ENCODE measurements at regions not wholly inside any gene's neighbourhood (a gene's known extent, or its start where the extent isn't known, plus 50 kb on each side); places are given as distances from the start of the nearest gene placed in this dataset.

DNA sequence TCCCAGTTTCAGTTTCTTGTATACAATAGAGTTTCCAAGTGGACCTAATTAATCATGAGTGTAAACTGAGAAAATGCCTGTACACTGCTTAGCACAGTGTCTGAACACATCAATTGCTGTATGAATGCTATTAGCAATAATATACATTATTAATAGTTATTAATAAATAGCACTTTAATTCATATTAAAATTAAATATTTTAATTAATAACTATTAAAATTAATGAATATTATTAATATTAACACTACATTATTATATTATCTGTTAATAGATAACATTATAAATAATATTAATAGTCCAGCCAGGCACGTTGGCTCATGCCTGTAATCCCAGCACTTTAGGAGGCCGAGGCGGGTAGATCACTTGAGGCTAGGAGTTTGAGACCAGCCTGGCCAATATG is 244.9 kb upstream of the ANKRD55 start:
- TF ChIP-seq EZH2 (IDR thresholded peaks at IDR 0.05; ENCODE audit: borderline replicate concordance, low read depth, low read length, poor library complexity, severe bottlenecking): no peak
- TF ChIP-seq, protein P1, sequence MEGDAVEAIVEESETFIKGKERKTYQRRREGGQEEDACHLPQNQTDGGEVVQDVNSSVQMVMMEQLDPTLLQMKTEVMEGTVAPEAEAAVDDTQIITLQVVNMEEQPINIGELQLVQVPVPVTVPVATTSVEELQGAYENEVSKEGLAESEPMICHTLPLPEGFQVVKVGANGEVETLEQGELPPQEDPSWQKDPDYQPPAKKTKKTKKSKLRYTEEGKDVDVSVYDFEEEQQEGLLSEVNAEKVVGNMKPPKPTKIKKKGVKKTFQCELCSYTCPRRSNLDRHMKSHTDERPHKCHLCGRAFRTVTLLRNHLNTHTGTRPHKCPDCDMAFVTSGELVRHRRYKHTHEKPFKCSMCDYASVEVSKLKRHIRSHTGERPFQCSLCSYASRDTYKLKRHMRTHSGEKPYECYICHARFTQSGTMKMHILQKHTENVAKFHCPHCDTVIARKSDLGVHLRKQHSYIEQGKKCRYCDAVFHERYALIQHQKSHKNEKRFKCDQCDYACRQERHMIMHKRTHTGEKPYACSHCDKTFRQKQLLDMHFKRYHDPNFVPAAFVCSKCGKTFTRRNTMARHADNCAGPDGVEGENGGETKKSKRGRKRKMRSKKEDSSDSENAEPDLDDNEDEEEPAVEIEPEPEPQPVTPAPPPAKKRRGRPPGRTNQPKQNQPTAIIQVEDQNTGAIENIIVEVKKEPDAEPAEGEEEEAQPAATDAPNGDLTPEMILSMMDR (conservative IDR thresholded peaks at IDR 0.05; ENCODE audit: low read depth, low read length): no peak
